ENCODE measurements at regions not wholly inside any gene's neighbourhood (a gene's known extent, or its start where the extent isn't known, plus 50 kb on each side); places are given as distances from the start of the nearest gene placed in this dataset.

DNA sequence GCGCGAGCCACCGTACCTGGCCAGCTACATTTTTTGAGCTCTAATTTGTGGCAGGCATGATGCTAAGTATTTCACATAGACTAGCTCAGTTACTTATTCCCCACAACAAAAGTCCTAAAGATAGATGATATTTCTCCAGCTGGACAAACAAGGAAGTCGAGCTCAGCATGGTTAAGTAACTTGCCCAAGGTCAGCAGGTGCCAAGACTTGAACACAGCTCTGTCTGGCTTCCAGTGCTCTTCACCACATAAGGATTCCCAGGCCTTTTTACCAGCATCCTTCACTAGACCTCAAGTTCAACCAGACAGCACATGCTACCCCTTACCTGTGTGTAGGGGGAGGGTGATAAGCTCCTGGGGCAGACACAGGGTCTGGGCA, 177.3 kb upstream of the NCAM1 start:
- Histone ChIP-seq H2AFZ (ENCODE audit: low read depth) (no peak overlapping the region), H3K4me2 (no peak overlapping the region), H3K36me3 (ENCODE audit: insufficient read depth) (no peaks in the 10 kb centered on the region), H3K4me1 (ENCODE audit: low read depth, poor library complexity, severe bottlenecking) (no peaks in the 10 kb centered on the region), H3K9ac (no peak overlapping the region), H3K27ac (no peak overlapping the region), H3K79me2 (ENCODE audit: insufficient read depth, low read depth) (no peaks in the 10 kb centered on the region), H3K27me3 (ENCODE audit: insufficient read depth, low read depth) (no peaks in the 10 kb centered on the region), H4K20me1 (ENCODE audit: insufficient read depth) (no peaks in the 10 kb centered on the region), H3K4me3 (IDR thresholded peaks at IDR 0.05; ENCODE audit: insufficient read depth, low read depth, low read length) (no peak overlapping the region)
- TF ChIP-seq, protein P1, sequence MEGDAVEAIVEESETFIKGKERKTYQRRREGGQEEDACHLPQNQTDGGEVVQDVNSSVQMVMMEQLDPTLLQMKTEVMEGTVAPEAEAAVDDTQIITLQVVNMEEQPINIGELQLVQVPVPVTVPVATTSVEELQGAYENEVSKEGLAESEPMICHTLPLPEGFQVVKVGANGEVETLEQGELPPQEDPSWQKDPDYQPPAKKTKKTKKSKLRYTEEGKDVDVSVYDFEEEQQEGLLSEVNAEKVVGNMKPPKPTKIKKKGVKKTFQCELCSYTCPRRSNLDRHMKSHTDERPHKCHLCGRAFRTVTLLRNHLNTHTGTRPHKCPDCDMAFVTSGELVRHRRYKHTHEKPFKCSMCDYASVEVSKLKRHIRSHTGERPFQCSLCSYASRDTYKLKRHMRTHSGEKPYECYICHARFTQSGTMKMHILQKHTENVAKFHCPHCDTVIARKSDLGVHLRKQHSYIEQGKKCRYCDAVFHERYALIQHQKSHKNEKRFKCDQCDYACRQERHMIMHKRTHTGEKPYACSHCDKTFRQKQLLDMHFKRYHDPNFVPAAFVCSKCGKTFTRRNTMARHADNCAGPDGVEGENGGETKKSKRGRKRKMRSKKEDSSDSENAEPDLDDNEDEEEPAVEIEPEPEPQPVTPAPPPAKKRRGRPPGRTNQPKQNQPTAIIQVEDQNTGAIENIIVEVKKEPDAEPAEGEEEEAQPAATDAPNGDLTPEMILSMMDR (conservative IDR thresholded peaks at IDR 0.05; ENCODE audit: low read depth, low read length) = no peak

DNA sequence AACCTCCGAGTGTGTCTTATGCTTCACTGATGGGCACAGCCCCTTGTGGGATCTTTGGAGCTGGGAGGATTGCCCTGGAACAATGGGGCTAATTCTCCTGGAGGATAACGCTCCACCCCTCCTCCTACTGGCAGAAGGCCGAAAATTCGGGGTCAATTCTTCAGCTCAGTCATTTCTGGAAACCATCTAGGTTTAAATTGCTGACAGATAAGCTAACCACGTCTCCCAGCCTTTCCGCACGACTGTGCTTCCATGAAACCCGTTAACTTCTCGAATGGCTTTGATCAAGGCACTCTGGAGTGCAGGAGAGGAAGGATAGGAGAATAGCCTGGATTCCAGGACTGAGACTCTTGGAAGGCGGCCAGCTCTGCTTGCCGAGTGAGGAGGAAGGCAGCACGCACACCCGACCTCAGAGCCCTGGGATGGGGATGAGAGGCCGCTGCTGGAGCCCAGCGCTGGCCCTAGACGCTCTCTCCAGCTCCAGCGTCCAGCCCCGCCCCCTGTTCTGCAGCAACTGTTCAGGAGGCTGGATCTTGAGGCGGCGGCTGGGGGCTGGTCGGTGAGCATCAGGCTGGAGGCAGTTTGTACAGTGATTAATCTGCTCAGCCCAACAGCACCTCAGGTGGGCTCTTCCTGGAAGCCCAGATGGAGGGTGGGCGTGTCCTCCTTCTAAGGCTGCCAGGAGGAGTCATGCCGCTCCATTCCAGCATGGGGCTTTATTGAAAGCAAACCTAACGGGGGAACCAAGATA, 176.7 kb upstream of the NCAM1 start:
- no peak overlapping the region for H3K4me3 ChIP-seq (IDR thresholded peaks at IDR 0.05; ENCODE audit: insufficient read depth, low read depth, low read length)
- no peaks in the 10 kb centered on the region for H4K20me1 ChIP-seq (ENCODE audit: insufficient read depth)
- H2AFZ ChIP-seq (ENCODE audit: low read depth) = no peak overlapping the region
- H3K79me2 ChIP-seq (ENCODE audit: insufficient read depth, low read depth) = no peaks in the 10 kb centered on the region
- no peak overlapping the region for H3K27ac ChIP-seq
- no peaks in the 10 kb centered on the region for H3K4me1 ChIP-seq (ENCODE audit: low read depth, poor library complexity, severe bottlenecking)
- H3K9ac ChIP-seq = no peak overlapping the region
- no peak overlapping the region for H3K4me2 ChIP-seq
- no peaks in the 10 kb centered on the region for H3K27me3 ChIP-seq (ENCODE audit: insufficient read depth, low read depth)
- TF ChIP-seq, protein P1 (conservative IDR thresholded peaks at IDR 0.05; ENCODE audit: low read depth, low read length) = no peak
- no peaks in the 10 kb centered on the region for H3K36me3 ChIP-seq (ENCODE audit: insufficient read depth)

DNA sequence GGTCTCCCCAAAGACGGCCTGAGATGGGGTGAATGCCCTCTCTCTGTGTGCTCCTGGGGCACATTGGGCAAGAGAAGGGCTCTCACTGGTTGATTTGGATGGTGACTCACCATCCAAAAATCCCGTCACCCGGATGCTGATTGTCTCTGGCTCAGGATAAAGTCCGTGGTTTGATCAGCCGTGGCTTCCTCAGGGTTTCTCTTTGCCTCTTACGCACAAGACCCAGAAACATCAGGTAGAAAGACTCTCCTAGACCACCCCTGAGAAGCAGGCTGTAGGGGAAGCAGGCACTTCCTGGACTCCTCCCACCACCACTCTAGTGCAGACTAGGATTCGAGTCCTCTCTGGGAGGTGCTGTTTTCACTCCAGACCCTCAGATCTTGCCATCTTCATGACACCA, 176.1 kb upstream of the NCAM1 start:
- Histone ChIP-seq H4K20me1 (ENCODE audit: insufficient read depth) (no peaks in the 10 kb centered on the region), H3K79me2 (ENCODE audit: insufficient read depth, low read depth) (no peaks in the 10 kb centered on the region), H3K4me3 (IDR thresholded peaks at IDR 0.05; ENCODE audit: insufficient read depth, low read depth, low read length) (no peak overlapping the region), H3K9ac (no peak overlapping the region), H2AFZ (ENCODE audit: low read depth) (no peak overlapping the region), H3K27ac (no peak overlapping the region), H3K4me2 (no peak overlapping the region), H3K27me3 (ENCODE audit: insufficient read depth, low read depth) (no peaks in the 10 kb centered on the region), H3K4me1 (ENCODE audit: low read depth, poor library complexity, severe bottlenecking) (no peaks in the 10 kb centered on the region), H3K36me3 (ENCODE audit: insufficient read depth) (no peaks in the 10 kb centered on the region)
- TF ChIP-seq, protein P1 (conservative IDR thresholded peaks at IDR 0.05; ENCODE audit: low read depth, low read length) = no peak

DNA sequence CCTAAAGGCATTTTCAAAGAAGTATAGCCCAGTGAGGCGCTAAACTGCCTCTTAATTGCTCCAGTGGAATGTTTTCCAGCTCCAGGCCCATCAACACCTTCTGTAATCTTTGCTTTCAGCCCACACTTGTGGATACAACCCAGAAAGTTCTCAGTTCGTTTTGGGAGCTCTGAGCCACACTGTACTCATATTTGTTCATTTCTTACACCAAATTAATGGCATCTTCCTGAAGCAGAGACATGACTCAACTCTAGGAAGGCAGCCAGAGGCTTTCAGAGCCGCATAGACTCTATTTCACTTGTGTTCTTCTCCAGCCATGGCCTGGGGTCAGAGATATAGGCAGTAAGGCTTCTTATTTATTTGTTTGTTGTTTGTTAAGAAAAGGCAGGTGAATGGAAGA, 175.5 kb upstream of the NCAM1 start:
- no peaks in the 10 kb centered on the region for H3K27me3 ChIP-seq (ENCODE audit: insufficient read depth, low read depth)
- no peak overlapping the region for H3K4me3 ChIP-seq (IDR thresholded peaks at IDR 0.05; ENCODE audit: insufficient read depth, low read depth, low read length)
- H3K9ac ChIP-seq = no peak overlapping the region
- no peak overlapping the region for H3K4me2 ChIP-seq
- no peaks in the 10 kb centered on the region for H3K4me1 ChIP-seq (ENCODE audit: low read depth, poor library complexity, severe bottlenecking)
- no peaks in the 10 kb centered on the region for H3K79me2 ChIP-seq (ENCODE audit: insufficient read depth, low read depth)
- H3K27ac ChIP-seq = no peak overlapping the region
- no peaks in the 10 kb centered on the region for H3K36me3 ChIP-seq (ENCODE audit: insufficient read depth)
- H2AFZ ChIP-seq (ENCODE audit: low read depth) = no peak overlapping the region
- TF ChIP-seq, protein P1 (conservative IDR thresholded peaks at IDR 0.05; ENCODE audit: low read depth, low read length) = no peak
- no peaks in the 10 kb centered on the region for H4K20me1 ChIP-seq (ENCODE audit: insufficient read depth)
